Posterior cingulate gyrus (tissue), 11 donors: ENCODE measurements at regions not wholly inside any gene's neighbourhood (a gene's known extent, or its start where the extent isn't known, plus 50 kb on each side); places are given as distances from the start of the nearest gene placed in this dataset.
A peak's percentile ranks its signal among the peaks of the same experiment; 100 is the strongest.
"Not testable (repeated sequence)": the region's sequence is repeated elsewhere in the genome, so short reads cannot be mapped to it uniquely, and the experiment has no call there.

Source experiments
- DNase-seq, 10 donors: peaks; one replicate each; pipeline versions ENCODE4 v3.0.0 to v3.0.0-alpha.2; 2020 to 2021; ENCODE audit warnings: mixed read lengths in 3 of 10
- intact Hi-C: fragments of 100-400 bp; cut with DNase I; formaldehyde crosslinking; loops from one replicate; pipeline ENCODE4 v1.15.1; 2023

DNA sequence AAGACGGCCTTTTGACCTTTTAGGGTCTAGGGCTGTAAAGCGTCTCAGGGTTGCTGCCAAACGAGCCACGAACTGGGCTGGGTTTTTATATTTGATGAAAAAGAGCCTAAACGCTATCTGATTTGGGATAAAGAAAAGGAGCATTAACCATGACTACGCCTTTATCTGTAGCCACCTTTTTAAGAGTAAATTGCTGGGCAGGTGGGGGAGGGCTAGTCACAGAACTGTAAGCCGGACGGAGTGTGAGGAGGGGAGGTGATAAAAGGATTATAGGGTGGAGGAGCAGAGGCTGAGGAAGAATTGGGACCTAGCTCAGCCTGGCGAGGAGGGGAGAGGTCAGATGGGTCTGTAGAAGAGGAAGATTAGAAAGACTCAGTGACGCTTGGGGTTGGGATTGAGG lies 419.5 kb upstream of the LMO3 start:
- intact Hi-C loops, DNase-seq: not testable (repeated sequence)

DNA sequence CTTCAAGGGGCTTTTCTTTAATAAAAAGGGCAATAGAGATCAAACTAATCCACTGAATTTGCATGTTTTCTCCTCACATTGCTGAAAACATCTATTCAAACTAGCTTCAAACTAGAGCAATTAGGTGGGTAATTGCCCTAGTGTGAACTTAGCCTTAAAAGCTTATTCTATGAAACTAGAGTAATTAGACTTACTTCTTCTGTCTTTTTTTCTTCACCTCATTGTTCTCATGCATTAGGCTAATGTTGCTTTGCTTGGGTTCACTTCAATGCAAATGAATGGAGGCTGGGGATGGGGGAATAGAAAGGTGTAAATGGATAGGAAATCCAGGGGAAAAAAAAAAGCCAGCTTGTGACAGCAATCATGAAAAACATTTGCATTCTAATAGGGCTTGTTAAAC lies 414.8 kb upstream of the LMO3 start:
- no peak for DNase-seq
- intact Hi-C loops, result no loop called here

DNA sequence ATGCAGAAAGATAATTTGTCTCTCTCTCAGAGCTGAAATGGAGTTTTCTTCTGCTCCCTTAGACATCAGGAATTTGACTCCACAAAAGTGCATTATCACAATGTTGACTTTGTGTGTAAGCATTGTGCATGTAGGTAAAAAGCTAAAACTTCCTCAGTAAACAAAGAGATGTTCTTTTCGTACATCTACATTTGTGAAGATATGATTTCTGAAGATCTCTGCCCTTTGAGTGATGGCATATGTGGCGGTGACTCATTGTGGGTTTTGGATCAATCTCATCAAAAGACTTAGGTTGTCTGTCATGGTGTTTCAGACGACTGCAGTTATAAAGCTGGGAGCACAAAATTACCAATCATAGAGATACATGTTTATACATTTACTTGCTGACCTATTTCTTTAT lies 411.4 kb upstream of the LMO3 start:
- intact Hi-C loops, result no loop called here
- no peak for DNase-seq

DNA sequence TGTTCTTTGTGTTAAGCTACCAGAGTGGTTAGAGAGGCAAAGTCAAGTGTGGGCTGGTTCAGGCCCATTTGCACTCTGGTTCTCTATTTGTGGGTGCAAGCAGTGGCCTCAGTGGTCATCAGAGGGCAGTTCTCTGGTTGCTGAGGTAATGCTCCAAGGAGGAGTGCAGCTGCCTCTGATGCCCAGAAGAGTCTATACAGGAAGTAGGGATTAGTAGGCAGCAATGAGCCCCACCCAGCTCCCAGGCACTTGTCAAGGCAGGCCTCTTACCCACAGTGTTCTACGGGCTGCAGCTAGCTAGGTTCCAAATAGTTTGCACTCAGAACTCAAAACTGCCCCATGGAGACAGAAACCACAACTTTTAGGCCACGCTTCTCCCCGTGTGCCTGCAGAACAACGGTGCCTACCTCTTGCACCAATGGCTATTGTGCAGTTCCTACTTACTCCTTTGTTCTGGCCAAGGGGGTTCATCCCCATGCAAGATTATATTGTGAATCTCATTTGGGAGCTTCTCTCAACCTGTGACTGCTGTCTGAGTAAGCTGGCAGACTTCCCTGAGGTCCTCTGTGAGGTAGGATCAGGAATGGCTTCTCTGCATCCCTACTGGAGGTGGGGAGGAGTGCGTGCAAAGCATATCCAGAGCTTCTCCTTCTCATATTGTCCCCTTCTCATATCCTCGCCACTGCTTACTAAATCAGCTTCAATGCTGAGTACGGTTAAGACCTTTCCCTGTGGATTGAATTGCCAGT lies 410.3 kb upstream of the LMO3 start:
- intact Hi-C loops, result no loop called here
- no peak for DNase-seq

DNA sequence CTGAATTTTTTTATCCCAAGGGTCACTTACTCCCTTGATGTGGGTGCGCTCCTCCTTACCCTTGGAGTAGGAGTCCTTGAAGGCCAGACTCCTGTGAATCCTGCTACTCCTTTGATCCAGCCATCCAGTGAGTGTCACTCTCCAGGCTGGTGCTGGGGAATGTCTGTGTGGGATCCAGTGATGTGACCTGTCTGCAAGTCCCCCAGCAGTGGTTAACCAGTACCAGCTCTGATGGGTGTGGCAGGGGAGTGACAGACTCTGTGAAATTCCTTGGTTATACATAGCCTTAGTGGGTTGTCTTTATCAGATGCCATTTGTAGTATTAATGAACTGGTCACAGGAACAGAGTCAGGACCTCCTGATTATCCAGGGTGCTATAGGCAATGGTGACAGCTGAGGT lies 409.5 kb upstream of the LMO3 start:
- DNase-seq, result no peak
- intact Hi-C loops, result no loop called here

DNA sequence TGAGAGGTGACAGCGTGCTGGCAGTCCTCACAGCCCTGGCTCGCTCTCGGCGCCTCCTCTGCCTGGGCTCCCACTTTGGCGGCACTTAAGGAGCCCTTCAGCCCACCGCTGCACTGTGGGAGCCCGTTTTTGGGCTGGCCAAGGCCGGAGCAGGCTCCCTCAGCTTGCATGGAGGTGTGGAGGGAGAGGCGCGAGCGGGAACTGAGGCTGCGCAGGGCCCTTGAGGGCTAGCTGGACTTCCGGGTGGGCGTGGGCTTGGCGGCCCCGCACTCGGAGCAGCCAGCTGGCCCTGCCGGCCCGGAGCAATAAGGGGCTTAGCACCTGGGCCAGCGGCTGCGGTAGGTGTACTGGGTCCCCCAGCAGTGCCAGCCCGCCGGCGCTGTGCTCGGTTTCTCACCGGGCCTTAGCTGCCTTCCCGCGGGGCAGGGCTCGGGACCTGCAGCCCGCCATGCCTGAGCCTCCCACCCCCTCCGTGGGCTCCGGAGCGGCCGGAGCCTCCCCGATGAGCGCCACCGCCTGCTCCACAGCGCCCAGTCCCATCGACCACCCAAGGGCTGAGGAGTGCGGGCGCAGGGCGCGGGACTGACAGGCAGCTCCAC lies 401.6 kb upstream of the LMO3 start:
- peak in 3 of 10 donors; percentile 65 to 76 (median 66) for DNase-seq
- intact Hi-C loops, result not testable (repeated sequence)

DNA sequence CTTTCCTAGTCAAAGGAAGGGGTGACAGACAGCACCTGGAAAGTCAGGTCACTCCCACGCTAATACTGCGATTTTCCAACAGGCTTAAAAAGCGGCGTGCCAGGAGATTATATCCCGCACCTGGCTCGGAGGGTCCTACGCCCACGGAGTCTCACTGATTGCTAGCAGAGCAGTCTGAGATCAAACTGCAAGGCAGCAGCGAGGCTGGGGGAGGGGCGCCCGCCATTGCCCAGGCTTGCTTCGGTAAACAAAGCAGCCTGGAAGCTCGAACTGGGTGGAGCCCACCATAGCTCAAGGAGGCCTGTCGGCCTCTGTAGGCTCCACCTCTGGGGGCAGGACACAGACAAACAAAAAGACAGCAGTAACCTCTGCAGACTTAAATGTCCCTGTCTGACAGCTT lies 392.6 kb upstream of the LMO3 start:
- DNase-seq, intact Hi-C loops: not testable (repeated sequence)

DNA sequence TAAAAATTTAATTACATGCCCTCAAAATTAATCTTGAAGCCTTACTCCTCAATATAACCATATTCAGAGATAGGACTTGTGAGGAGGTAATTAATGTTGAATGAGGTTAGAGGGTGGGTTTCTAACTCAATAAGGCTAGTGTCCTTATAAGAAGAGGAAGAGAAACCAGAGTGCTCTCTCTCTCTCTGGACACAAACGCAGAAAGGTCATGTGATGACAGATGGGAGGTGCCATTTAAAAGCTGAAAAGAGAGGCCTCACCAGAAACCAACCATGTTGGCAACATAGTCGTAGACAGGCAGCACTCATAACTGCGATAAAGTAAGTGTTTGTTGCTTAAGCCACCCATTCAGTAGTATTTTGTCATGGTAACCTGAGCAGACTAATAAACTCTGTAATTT lies 378.5 kb upstream of the LMO3 start:
- DNase-seq, result no peak
- intact Hi-C loops, result no loop called here

DNA sequence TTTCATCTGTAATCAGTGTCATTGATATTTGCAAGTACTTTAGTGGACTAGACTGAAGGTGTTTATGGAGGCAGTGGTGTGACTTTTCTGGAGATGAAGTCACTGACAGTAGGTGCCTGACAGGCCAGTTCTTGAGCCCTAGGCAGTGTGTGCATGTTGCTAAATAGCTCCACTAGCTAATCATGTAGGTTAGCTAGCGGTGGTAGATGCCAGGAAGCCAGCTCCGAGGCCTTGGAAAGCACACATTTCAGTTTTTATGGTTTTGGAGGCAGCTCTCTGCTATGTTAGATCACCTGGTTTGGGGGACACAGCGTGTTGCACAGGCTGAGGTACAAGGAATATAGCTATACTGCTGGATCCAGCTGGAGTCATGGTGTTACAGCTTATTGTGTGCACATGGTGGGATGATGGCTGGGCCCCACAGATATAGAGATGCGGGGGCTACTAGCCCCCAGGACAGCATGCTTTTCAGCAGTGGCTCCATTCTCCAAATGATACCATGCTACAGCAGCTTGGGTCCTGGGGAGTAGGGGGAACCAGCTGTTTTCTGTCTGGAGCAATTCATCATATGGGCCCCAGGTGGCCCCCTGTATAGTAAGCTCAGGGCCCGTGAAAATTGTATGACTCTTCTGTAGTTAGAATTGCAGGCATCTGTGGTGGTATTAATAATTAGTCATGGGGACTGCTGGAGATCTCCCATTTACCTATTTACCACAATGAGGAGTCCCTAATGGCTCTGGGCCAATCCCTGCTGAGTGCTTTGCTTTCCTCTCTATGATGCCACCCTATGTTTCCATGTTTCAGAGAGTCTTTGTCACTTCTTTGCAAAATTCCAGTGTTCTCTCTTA lies 367.2 kb upstream of the LMO3 start:
- intact Hi-C loops, result no loop called here
- DNase-seq, result peak in 1 of 10 donors; percentile 29

DNA sequence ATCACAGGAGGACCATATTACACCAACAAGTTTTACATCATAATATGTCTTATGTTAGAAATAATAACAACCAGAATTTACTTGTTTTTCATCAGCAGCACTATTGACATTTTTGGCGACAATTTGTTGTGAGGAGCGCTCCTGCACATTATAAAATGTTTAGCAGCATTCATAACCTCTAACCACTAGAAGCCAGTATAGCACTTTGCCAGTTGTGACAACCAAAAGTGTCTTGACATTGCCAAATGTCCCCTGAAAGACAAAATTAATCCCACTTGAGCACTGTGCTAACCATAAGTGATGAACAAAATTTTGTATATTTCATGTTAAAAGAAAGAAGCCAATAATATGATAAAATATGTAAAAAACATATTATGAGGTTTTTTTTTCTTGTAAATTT lies 356.9 kb upstream of the LMO3 start:
- intact Hi-C loops, result no loop called here

DNA sequence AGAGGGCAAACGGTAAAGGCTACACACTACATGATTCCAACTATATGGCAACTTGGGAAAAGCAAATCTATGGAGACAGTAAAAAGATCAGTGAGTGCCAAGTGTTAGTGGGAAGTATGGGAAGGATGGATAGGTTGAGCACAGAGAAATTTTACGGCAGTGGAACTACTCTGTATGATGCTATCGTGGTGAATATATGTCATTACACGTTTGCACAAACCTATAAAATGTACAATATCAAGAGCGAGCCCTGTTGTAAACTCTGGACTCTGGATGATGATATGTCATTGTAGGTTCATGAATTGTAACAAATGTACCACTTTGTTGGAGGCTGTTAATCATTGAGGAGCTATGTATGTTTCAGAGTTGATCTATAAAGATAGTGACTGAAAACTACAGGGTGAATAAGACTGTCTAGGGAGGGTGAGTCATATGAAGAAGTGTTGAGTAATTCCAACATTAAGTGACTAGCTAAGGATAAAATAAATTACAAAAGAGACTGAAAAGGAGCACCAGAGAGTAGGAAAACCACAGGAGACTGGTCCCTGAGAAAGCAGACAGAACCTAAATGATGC lies 349.2 kb upstream of the LMO3 start:
- intact Hi-C loops, result no loop called here
- no peak for DNase-seq

More for the DNA sequence above, 356.9 kb upstream of the LMO3 start:
- DNase-seq, result no peak

DNA sequence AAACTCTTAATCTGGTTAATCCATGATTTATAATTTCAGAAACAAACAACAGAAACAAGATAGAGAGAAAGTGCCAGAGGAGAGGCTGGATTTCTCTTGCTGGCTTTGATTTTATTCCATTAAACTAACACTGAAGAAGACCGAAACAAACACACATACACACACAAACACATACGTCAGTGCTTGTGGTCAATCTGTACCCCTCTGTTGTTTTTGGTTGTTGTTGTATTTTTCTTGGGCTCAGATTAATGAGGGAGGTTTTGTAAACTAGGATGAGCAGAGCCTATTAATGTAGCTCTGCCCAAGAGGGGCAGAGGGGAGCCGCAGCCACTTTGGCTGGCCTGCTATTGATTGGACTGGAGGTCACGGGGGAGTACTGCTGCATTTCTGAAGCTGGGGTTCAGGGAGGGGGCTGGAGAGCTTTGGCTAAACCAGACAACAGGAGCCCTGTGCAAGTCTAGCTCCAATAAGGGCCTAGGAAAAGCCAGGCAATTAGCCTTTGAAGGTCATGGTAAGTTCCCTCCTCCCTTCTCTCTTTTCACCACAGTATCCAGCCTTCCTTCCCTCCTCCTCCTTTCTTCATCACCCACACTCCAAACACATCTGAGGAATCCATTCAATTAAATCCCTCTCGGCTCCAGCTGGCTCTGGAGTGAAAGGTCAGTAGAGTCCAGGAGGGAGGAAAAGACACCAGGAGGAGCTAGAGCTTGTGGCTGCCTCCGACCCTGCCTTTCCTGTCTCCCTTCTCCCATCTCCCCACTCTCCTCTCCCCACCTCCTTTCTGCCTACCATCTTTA lies 344.1 kb upstream of the LMO3 start:
- no peak for DNase-seq
- intact Hi-C loops, result no loop called here

DNA sequence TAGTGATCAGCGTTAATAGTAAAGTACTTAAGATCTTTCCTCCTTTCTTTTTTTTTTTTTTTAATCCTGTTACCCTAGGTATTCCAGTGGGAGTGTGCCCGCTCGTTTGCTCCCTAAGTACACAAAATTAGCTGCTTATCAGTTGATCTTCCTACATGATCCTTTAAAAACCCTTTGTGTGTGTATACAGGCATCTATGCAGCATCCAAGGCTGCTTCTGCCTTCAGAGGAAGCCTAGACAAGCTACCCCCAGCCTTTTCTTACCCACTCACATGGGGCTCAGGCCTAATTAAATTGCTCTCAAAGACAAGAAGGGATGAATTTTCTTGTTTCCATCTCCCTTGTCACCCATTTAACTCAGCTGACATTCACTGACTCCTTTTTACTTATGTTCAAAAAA lies 343.4 kb upstream of the LMO3 start:
- intact Hi-C loops, result no loop called here
- no peak for DNase-seq

DNA sequence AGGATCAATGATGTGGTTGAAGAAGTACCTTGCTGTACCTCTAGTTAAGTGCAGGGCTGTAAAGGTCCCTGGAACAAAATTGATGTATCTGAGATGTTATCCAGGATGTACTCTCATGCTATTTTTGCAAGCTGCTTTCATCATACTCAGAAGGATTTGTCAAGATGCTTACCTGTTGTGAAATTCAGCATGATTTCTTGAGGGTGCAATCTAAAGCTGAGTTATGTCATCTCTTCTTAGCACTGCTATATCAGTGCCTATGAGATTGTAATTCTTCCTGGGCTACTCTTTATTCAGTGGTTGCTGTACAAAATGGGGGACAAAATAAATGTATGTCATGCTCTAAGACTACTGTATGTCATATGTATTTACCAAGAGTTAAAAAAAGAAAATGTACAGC lies 340.7 kb upstream of the LMO3 start:
- intact Hi-C loops, result no loop called here
- DNase-seq, result no peak

DNA sequence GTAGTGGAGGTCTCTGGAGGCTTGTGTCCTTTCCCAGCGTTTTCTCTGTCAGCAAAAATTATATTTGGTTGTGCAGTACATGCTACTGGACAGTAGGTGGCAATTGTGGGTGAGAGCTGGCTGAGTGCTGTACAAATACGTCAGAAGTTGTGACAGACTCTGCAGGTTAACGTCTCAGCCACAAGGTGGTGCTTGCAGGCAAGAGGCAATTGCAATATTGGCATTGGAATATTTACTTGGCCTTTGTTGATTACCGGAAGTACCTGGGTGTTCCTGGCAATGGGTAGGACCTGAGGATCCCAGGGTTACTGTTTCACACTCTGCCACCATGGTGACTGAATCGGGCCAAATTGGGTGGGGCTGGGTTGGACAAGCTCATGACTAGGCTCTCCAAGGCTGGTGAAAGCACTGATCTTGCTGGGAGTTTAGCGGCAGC lies 333.9 kb upstream of the LMO3 start:
- intact Hi-C loops, result no loop called here
- peak in 1 of 10 donors; percentile 55 for DNase-seq

DNA sequence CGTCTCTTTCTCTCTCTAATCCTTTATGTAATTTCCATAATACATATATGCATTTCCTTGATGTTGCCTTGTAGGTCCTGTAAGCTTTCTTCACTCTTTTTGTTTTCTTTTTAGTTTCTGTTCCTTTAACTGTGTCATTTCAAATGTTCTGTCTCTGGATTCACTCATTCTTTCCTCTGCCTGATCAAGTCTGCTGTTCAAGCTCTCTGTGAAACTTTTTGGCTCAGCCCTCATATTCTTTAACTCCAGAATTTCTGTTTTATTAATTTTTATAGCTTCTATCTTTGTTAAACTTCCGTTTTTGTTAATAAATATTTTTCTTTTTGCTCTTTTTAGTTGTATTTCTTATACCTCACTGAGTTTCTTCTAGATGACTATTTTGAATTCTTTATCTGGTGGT lies 321.3 kb upstream of the LMO3 start:
- intact Hi-C loops, result no loop called here
- DNase-seq, result no peak

DNA sequence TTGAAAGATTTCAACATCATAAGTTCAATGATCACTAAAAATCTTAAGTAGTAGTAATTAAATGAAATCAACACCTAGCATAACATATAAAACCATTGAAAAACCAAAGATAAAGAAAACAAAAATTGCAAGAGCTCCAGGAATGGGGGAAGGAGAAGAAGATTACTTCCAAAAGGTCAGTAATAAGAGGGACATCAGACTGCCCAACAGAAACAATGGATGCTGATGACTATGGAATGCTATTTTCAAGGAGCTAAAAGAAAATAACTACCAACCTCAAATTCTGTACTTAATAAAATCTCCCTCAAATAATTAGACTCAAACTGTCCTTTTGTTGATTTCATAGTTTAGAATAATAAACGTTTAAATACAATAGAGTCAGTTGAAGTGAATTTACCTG lies 314.5 kb upstream of the LMO3 start:
- intact Hi-C loops, result no loop called here

DNA sequence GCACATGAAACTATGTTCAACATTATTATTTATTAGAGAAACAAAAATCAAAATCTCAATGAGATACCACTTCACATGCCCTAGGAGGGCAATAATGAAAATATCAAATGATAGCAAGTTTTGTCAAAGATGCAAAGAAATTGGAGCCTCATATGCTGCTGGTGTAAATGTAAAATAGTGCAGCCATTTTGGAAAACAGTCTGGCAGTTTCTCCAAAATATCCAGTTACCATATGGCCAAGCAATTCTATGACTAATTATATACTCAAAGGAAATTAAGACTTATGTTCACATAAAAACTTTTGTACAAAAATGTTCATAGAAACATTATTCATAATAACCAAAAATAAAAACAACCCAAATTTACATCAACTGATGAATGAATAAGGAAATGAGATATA lies 313.6 kb upstream of the LMO3 start:
- no peak for DNase-seq

More for the DNA sequence above, 314.5 kb upstream of the LMO3 start:
- DNase-seq, result no peak

DNA sequence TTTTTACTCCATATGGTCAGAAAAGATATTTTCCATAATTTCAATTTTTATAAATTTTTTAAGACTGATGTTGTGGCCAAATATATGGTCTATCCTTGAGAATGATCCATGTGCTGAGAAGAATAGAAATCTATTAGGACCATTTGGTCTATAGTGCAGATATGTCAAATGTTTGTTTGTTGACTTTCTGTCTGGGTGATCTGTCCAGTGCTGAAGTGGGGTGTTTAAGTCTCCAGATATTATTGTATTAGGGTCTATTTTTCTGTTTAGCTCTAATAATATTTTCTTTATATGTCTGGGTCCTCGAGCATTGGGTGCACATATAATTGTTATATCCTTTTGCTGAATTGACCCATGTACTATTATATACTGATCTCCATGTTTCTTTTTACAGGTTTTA lies 308.9 kb upstream of the LMO3 start:
- intact Hi-C loops, result no loop called here
- DNase-seq, result no peak

More for the DNA sequence above, 313.6 kb upstream of the LMO3 start:
- intact Hi-C loops, result no loop called here

DNA sequence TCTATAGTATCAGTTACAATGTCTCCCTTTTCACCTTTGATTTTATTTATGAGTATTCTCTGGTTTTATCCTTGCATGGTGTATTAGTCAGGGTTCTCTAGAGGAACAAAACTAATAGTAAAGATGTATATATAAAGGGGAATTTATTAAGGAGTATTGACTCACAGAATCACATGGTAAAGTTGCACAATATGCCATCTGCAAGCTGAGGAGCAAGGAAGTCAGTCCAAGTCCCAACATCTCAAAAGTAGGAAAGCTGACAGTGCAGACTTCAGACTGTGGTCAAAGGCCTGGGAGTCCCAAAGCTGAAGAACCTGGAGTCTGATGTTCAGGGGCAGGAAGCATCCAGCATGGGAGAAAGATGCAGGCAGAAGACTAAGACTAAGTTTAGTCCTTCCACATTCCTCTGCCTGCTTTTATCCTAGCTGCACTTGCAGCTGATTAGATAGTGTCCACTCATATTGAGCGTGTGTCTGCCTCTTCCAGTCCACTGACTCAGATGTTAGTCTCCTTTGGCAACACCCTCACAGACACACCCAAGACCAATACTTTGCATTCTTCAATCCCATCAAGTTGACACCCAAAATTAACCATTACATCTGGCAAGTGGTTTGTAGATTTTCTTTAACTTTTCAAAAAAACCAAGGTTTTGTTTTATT lies 308.0 kb upstream of the LMO3 start:
- DNase-seq, result no peak
- intact Hi-C loops, result no loop called here
